Vagina (tissue), 2 donors: ENCODE measurements at regions not wholly inside any gene's neighbourhood (a gene's known extent, or its start where the extent isn't known, plus 50 kb on each side); places are given as distances from the start of the nearest gene placed in this dataset.

Experiments used
- CTCF ChIP-seq, 3 experiments: fragments of 450-650 bp in 2 of 3; fragments of 200-600 bp in 1 of 3; sonication (generic) in 1 of 3; IDR thresholded peaks; one replicate each; pipeline ENCODE4 v1.5.1; 2017 to 2019; ENCODE audit warnings: antibody characterized with exemption in 3 of 3, mild to moderate bottlenecking in 2 of 3, moderate library complexity in 2 of 3
- POLR2A ChIP-seq, 2 donors: fragments of 450-650 bp; IDR thresholded peaks; one replicate each; pipeline ENCODE4 v1.6.1; 2017; ENCODE audit warnings: antibody characterized with exemption in 2 of 2, mild to moderate bottlenecking in 2 of 2, moderate library complexity in 2 of 2
- POLR2AphosphoS5 ChIP-seq, 2 donors: sonication (generic); formaldehyde crosslinking; IDR thresholded peaks; one replicate each; pipeline ENCODE4 v1.9.0; 2017; ENCODE audit warnings: antibody characterized with exemption in 2 of 2, mild to moderate bottlenecking in 2 of 2, low read depth in 1 of 2; ENCODE audit not compliant: insufficient read depth in 1 of 2

GRCh38 chr7:137094-137891 lies 55.1 kb upstream of the FAM20C start:
- TF ChIP-seq CTCF (IDR thresholded peaks at IDR 0.05): no peak
- TF ChIP-seq POLR2A (IDR thresholded peaks at IDR 0.05): no peak
- no peak for TF ChIP-seq POLR2AphosphoS5 (IDR thresholded peaks at IDR 0.05; ENCODE audit: insufficient read depth in 1 of 2, low read depth in 1 of 2)
